RWPE2 (cell line): ENCODE measurements at regions not wholly inside any gene's neighbourhood (a gene's known extent, or its start where the extent isn't known, plus 50 kb on each side); places are given as distances from the start of the nearest gene placed in this dataset.
A peak's percentile ranks its signal among the peaks of the same experiment; 100 is the strongest.

Experiments used
- ATAC-seq: fragments of 200-7000 bp; cut with Tn5 transposase; 3 replicates; pipeline ENCODE4 v1.9.1; 2021; ENCODE audit warnings: low read depth
- DNase-seq: peaks from one replicate; pipeline ENCODE4 v3.0.0-alpha.2; 2020; ENCODE audit warnings: low spot score
- H3K27ac ChIP-seq: fragments of 450-650 bp; 2 replicates; pipeline ENCODE4 v1.5.1; 2017; ENCODE audit warnings: mild to moderate bottlenecking; ENCODE audit not compliant: poor library complexity, severe bottlenecking
- H3K27me3 ChIP-seq: fragments of 250-450 bp; sonication (Bioruptor Pico); 2 replicates; pipeline ENCODE4 v1.5.1; 2021; ENCODE audit warnings: mild to moderate bottlenecking, moderate library complexity; ENCODE audit not compliant: insufficient read depth, poor library complexity, severe bottlenecking
- H3K36me3 ChIP-seq: fragments of 250-450 bp; sonication (Bioruptor Pico); 2 replicates; pipeline ENCODE4 v1.5.1; 2020; ENCODE audit warnings: low read depth, mild to moderate bottlenecking, moderate library complexity
- H3K4me1 ChIP-seq: fragments of 250-450 bp; sonication (Bioruptor Pico); 2 replicates; pipeline ENCODE4 v1.5.1; 2021; ENCODE audit warnings: mild to moderate bottlenecking, moderate library complexity; ENCODE audit not compliant: insufficient read depth, poor library complexity, severe bottlenecking
- H3K4me3 ChIP-seq: fragments of 250-450 bp; sonication (Bioruptor Pico); 2 replicates; pipeline ENCODE4 v1.5.1; 2021; ENCODE audit warnings: mild to moderate bottlenecking, moderate library complexity; ENCODE audit not compliant: severe bottlenecking
- H3K9me3 ChIP-seq: fragments of 250-450 bp; sonication (Bioruptor Pico); 2 replicates; pipeline ENCODE4 v1.5.1; 2021; ENCODE audit warnings: mild to moderate bottlenecking, moderate library complexity; ENCODE audit not compliant: severe bottlenecking
- TF ChIP-seq, protein P1 (sequence below): fragments of 450-650 bp; IDR thresholded peaks from one replicate; pipeline ENCODE4 v1.5.1; 2017; ENCODE audit warnings: mild to moderate bottlenecking, moderate library complexity; ENCODE audit not compliant: poor library complexity, severe bottlenecking

DNA sequence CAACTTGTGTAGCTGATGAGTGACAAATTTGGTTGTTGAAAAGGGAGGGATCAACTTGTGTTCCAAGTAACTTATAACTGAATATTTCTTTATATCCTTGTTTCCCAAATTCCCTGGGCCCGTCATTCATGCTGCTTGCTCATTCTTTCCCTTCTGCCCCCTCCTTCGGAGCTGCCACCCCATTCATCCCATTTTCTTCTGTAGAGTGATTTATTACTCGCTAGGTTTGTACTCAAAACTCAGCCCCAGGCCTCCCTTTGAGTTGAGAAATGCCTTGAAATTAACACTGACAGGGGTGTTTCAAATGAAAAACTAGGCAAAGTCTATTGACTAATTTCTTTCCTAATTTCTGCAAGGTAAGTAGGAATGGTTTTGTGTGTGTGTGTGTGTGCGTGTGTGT is 277.4 kb upstream of the SLCO3A1 start:
- TF ChIP-seq, protein P1, sequence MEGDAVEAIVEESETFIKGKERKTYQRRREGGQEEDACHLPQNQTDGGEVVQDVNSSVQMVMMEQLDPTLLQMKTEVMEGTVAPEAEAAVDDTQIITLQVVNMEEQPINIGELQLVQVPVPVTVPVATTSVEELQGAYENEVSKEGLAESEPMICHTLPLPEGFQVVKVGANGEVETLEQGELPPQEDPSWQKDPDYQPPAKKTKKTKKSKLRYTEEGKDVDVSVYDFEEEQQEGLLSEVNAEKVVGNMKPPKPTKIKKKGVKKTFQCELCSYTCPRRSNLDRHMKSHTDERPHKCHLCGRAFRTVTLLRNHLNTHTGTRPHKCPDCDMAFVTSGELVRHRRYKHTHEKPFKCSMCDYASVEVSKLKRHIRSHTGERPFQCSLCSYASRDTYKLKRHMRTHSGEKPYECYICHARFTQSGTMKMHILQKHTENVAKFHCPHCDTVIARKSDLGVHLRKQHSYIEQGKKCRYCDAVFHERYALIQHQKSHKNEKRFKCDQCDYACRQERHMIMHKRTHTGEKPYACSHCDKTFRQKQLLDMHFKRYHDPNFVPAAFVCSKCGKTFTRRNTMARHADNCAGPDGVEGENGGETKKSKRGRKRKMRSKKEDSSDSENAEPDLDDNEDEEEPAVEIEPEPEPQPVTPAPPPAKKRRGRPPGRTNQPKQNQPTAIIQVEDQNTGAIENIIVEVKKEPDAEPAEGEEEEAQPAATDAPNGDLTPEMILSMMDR: no peak
- H3K36me3 ChIP-seq: no peaks in the 10 kb centered on the region
- H3K4me1 ChIP-seq: no peaks in the 10 kb centered on the region
- H3K4me3 ChIP-seq: no peak overlapping the region
- H3K27me3 ChIP-seq: no peaks in the 10 kb centered on the region
- DNase-seq: no peak
- H3K9me3 ChIP-seq: no peaks in the 10 kb centered on the region
- no peak overlapping the region for H3K27ac ChIP-seq
- no peak for ATAC-seq

DNA sequence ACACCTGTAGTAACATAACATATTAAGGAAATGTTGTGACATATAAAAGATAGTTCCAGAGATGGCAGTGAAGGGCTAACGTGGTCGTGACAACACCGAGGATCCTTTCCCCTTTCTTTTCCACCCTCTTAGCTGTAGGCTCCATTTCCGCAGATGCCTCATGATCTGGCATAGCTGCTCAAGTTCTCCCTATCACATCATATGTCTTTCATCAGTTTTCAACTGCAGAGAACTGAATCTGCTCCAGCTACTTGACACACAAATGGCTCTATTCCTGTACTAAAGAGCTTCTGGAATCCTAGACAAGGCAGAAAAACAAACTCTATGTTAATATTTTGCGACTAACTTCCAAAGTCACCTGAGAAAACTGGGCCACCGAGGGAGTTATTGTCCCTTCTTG is 275.0 kb upstream of the SLCO3A1 start:
- no peak for ATAC-seq
- TF ChIP-seq, protein P1: no peak
- DNase-seq: no peak

DNA sequence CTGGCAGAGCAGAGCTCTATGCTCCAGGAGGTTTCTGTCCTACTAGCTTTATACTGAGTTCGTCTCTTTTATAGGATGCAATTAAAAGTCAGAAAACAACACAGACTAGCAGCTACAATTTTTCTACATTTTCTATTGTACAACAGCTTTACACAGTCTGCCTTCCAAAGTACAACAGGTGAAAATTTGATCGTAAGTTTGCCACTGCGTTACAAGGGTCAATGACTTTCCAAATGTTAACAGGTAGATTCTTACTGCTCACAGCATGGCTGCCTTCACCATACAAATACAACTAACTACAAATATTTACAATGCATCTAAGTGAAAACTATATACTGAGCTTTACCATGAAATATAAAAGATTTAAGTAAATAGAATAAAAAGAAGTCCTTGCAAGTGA is 268.6 kb upstream of the SLCO3A1 start:
- no peaks in the 10 kb centered on the region for H3K9me3 ChIP-seq
- no peaks in the 10 kb centered on the region for H3K4me1 ChIP-seq
- DNase-seq: no peak
- no peak for ATAC-seq
- peaks cover 18% of the 10 kb centered on the region for H3K27me3 ChIP-seq
- H3K4me3 ChIP-seq: no peak overlapping the region
- TF ChIP-seq, protein P1: no peak
- no peaks in the 10 kb centered on the region for H3K36me3 ChIP-seq
- no peak overlapping the region for H3K27ac ChIP-seq

More for the DNA sequence above, 275.0 kb upstream of the SLCO3A1 start:
- Histone ChIP-seq H3K9me3 (no peaks in the 10 kb centered on the region), H3K27ac (no peak overlapping the region), H3K4me1 (no peaks in the 10 kb centered on the region), H3K4me3 (no peak overlapping the region), H3K36me3 (no peaks in the 10 kb centered on the region), H3K27me3 (peaks cover 2% of the 10 kb centered on the region)

DNA sequence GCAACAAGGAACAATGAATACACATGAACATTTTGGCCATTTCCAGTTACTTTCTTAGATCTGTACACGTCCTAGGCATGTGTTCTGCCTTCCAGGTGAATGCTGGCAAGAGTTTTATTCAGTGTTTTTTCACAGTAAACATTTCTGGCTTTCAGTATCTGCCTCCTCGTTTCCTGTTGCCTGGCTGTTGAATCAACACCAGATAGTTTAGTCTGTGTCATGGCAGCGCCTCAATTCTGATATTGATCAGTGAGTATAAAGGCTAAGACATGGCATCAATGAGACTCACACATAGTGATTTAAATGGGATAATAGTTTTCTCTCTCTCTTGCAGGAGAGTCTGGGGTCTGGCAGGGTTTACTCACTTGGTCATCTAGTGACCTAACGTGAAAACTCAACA is 266.9 kb upstream of the SLCO3A1 start:
- peaks cover 18% of the 10 kb centered on the region for H3K27me3 ChIP-seq
- ATAC-seq (peak; percentile 27; the same call in 1 of the 3 replicates), DNase-seq (no peak)
- no peak overlapping the region for H3K4me3 ChIP-seq
- TF ChIP-seq, protein P1: no peak
- no peaks in the 10 kb centered on the region for H3K4me1 ChIP-seq
- no peaks in the 10 kb centered on the region for H3K9me3 ChIP-seq
- H3K36me3 ChIP-seq: no peaks in the 10 kb centered on the region
- H3K27ac ChIP-seq: no peak overlapping the region

DNA sequence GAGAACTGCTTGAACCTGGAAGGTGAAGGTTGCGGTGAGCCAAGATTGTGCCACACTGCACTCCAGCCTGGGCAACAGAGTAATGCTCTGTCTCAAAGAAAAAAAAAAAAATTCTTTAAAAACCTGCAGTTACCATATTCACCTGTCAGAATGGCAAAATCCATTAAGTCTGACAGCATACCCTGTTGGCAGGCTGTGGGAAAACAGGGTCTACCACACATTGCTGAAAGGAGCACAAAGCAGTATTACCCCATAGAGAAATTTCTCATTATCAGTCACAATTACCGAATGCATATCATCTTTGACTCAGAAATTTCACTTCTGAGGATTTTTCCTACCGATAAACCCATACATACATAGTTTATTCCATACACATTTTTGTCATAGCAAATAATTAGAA is 264.1 kb upstream of the SLCO3A1 start:
- Histone ChIP-seq H3K9me3 (no peaks in the 10 kb centered on the region), H3K36me3 (no peaks in the 10 kb centered on the region), H3K4me3 (no peak overlapping the region), H3K27me3 (peaks cover 15% of the 10 kb centered on the region), H3K4me1 (no peaks in the 10 kb centered on the region), H3K27ac (no peak overlapping the region)
- DNase-seq (no peak), ATAC-seq (peak; percentile 50; the same call in 1 of the 3 replicates)
- TF ChIP-seq, protein P1: peak; percentile 35
